IMR-90 (cell line): ENCODE measurements at regions not wholly inside any gene's neighbourhood (a gene's known extent, or its start where the extent isn't known, plus 50 kb on each side); places are given as distances from the start of the nearest gene placed in this dataset.

Experiments used
- ATAC-seq: fragments of 200-7000 bp; cut with Tn5 transposase; 2 replicates; pipeline ENCODE4 v1.9.1; 2020; ENCODE audit warnings: low read depth, mild to moderate bottlenecking, moderate library complexity
- BruUV-seq: library from RNA; stranded (reverse); fragments of 400-500 nt; replicated peaks from 2 replicates; lab custom pipeline; 2021; lab: Mats Ljungman, UMichigan
- CTCF ChIA-PET: fragments of 300-600 bp; formaldehyde crosslinking; extraction: SDS; loops from one replicate; lab custom pipeline; 2021; ENCODE audit warnings: antibody characterized with exemption; lab: Yijun Ruan, JAX
- POLR2A ChIA-PET: fragments of 300-600 bp; sonication (Branson Sonifier 250); formaldehyde crosslinking; loops from one replicate; lab custom pipeline; 2022; ENCODE audit warnings: antibody characterized with exemption; ENCODE audit not compliant: unreplicated experiment; lab: Charles Lee
- DNase-seq: peaks from one replicate; pipeline ENCODE4 v3.0.0; 2013
- H2AFZ ChIP-seq: replicated peaks from 2 replicates; pipeline ENCODE3; 2013; ENCODE audit warnings: low read length, mild to moderate bottlenecking; ENCODE audit not compliant: poor library complexity
- H2AK5ac ChIP-seq: 2 replicates; pipeline ENCODE4 v1.6.1; 2013; ENCODE audit warnings: low read depth, low read length, inconsistent platforms
- H2AK9ac ChIP-seq: replicated peaks from 2 replicates; pipeline ENCODE3; 2013; ENCODE audit warnings: mild to moderate bottlenecking, low read depth, low read length, moderate library complexity; ENCODE audit not compliant: poor library complexity
- H2BK120ac ChIP-seq: 2 replicates; pipeline ENCODE4 v1.6.1; 2013; ENCODE audit warnings: low read depth, low read length, inconsistent platforms
- H2BK15ac ChIP-seq: 3 replicates; pipeline ENCODE4 v1.6.1; 2013; ENCODE audit warnings: low read depth, low read length, inconsistent platforms
- H2BK20ac ChIP-seq: 2 replicates; pipeline ENCODE4 v1.6.1; 2013; ENCODE audit warnings: low read depth, mild to moderate bottlenecking, inconsistent platforms, low read length, moderate library complexity
- H2BK5ac ChIP-seq: 2 replicates; pipeline ENCODE4 v1.6.1; 2013; ENCODE audit warnings: mild to moderate bottlenecking, low read depth, low read length, inconsistent platforms; ENCODE audit not compliant: poor library complexity, severe bottlenecking
- H3K14ac ChIP-seq: replicated peaks from 2 replicates; pipeline ENCODE4 v1.6.1; 2013; ENCODE audit warnings: low read depth, low read length, inconsistent platforms
- H3K18ac ChIP-seq: 2 replicates; pipeline ENCODE4 v1.6.1; 2013; ENCODE audit warnings: low read depth, low read length, control low read depth
- H3K23ac ChIP-seq: 2 replicates; pipeline ENCODE4 v1.6.1; 2013; ENCODE audit warnings: low read depth, low read length, inconsistent platforms
- H3K27ac ChIP-seq: 2 replicates; pipeline ENCODE4 v1.5.1; 2013; ENCODE audit warnings: mild to moderate bottlenecking, control low read depth, low read length; ENCODE audit not compliant: insufficient read depth
- H3K27me3 ChIP-seq: 2 replicates; pipeline ENCODE4 v1.6.1; 2013; ENCODE audit warnings: low read length; ENCODE audit not compliant: control insufficient read depth, insufficient read depth
- H3K36me3 ChIP-seq: 2 replicates; pipeline ENCODE4 v1.6.1; 2013; ENCODE audit warnings: low read length, mixed read lengths; ENCODE audit not compliant: control insufficient read depth, insufficient read depth
- H3K4ac ChIP-seq: 2 replicates; pipeline ENCODE4 v1.6.1; 2013; ENCODE audit warnings: low read depth, low read length, inconsistent platforms
- H3K4me1 ChIP-seq: 2 replicates; pipeline ENCODE4 v1.6.1; 2013; ENCODE audit warnings: low read length, mixed read lengths; ENCODE audit not compliant: control insufficient read depth, insufficient read depth
- H3K4me2 ChIP-seq: 2 replicates; pipeline ENCODE4 v1.6.1; 2013; ENCODE audit warnings: low read depth, mild to moderate bottlenecking, control low read depth, low read length, moderate library complexity
- H3K4me3 ChIP-seq: 2 replicates; pipeline ENCODE4 v1.5.1; 2013; ENCODE audit warnings: low read depth, mild to moderate bottlenecking, control low read depth, low read length, moderate library complexity; ENCODE audit not compliant: insufficient read depth
- H3K56ac ChIP-seq: 2 replicates; pipeline ENCODE4 v1.6.1; 2013; ENCODE audit warnings: low read length, inconsistent platforms; ENCODE audit not compliant: insufficient read depth; ENCODE audit errors: extremely low read depth
- H3K79me1 ChIP-seq, 2 experiments: 2 replicates each; pipeline ENCODE4 v1.6.1; 2013; ENCODE audit warnings: low read length in 2 of 2, inconsistent platforms in 1 of 2, low read depth in 1 of 2
- H3K9ac ChIP-seq: 2 replicates; pipeline ENCODE4 v1.6.1; 2013; ENCODE audit warnings: low read depth, low read length, control low read depth
- H3K9me1 ChIP-seq: 2 replicates; pipeline ENCODE4 v1.6.1; 2013; ENCODE audit warnings: low read length, inconsistent platforms; ENCODE audit not compliant: insufficient read depth
- H3K9me3 ChIP-seq: 2 replicates; pipeline ENCODE4 v1.6.1; 2013; ENCODE audit warnings: low read length; ENCODE audit not compliant: control insufficient read depth, insufficient read depth
- H4K20me1 ChIP-seq: 2 replicates; pipeline ENCODE4 v1.6.1; 2013; ENCODE audit warnings: low read length, inconsistent platforms; ENCODE audit not compliant: insufficient read depth
- H4K5ac ChIP-seq: 2 replicates; pipeline ENCODE4 v1.6.1; 2013; ENCODE audit warnings: mild to moderate bottlenecking, low read depth, low read length, control low read depth
- H4K8ac ChIP-seq, 2 experiments: 2 replicates each; pipeline ENCODE4 v1.6.1; 2013; ENCODE audit warnings: low read depth in 2 of 2, low read length in 2 of 2, control low read depth in 1 of 2, inconsistent platforms in 1 of 2
- H4K91ac ChIP-seq: 2 replicates; pipeline ENCODE4 v1.6.1; 2013; ENCODE audit warnings: low read depth, low read length, inconsistent platforms; ENCODE audit not compliant: insufficient read depth
- MAZ ChIP-seq: IDR thresholded peaks from 2 replicates; pipeline ENCODE4 v1.6.1; 2012; ENCODE audit warnings: low read depth, mild to moderate bottlenecking, low read length, improper control_type of control experiment, moderate library complexity, borderline replicate concordance
- MXI1 ChIP-seq: IDR thresholded peaks from 2 replicates; pipeline ENCODE4 v1.6.1; 2012; ENCODE audit warnings: low read depth, mild to moderate bottlenecking, low read length, moderate library complexity, borderline replicate concordance
- RAD21 ChIP-seq: IDR thresholded peaks from 2 replicates; pipeline ENCODE4 v1.6.1; 2012; ENCODE audit warnings: low read length, improper control_type of control experiment
- WGBS, 2 experiments: methylation state at CpG; one replicate each; pipeline versions ENCODE4 v1.1.5 to v1.1.7; 2013; ENCODE audit warnings: missing lambda C conversion rate in 2 of 2; ENCODE audit not compliant: insufficient read length in 1 of 2; ENCODE audit errors: extremely low coverage in 2 of 2; 5-methylcytosine and 5-hydroxymethylcytosine counted together
- dilution Hi-C: fragments of 300-500 bp; cut with HindIII; formaldehyde crosslinking; loops from one replicate; pipeline ENCODE4 v1.14.3; 2018; ENCODE audit warnings: low sequenced_read_pairs; ENCODE audit not compliant: unreplicated experiment
- in situ Hi-C: fragments of 300-500 bp; cut with MboI; formaldehyde crosslinking; loops from 3 replicates; pipeline ENCODE4 v1.14.3; 2019; ENCODE audit warnings: low sequenced_read_pairs, inconsistent platforms, mixed read lengths
- intact Hi-C: fragments of 100-400 bp; cut with micrococcal nuclease; formaldehyde crosslinking; loops from 2 replicates; pipeline ENCODE4 v1.10.0; 2022

GRCh38 chr20:12649234-12649633 is 359.5 kb upstream of the SPTLC3 start:
- H3K18ac ChIP-seq, result no peak overlapping the region
- H3K4ac ChIP-seq, result no peak overlapping the region
- no peak overlapping the region for H4K91ac ChIP-seq
- no peak overlapping the region for H2BK120ac ChIP-seq
- H3K79me1 ChIP-seq, result no peaks in the 10 kb centered on the region
- intact Hi-C loops, result no loop called here
- ChIA-PET CTCF (no interaction called here), POLR2A (no interaction called here)
- no CpG with 5 or more reads among the region's 2 CpGs for WGBS, 2 experiments
- in situ Hi-C loops, result no loop called here
- H2AK5ac ChIP-seq, result no peak overlapping the region
- H3K4me2 ChIP-seq, result no peak overlapping the region
- no peak overlapping the region for H3K27ac ChIP-seq
- no peak for TF ChIP-seq RAD21
- TF ChIP-seq MXI1, result no peak
- TF ChIP-seq MAZ, result no peak
- H2BK5ac ChIP-seq, result no peak overlapping the region
- H3K27me3 ChIP-seq, result no peaks in the 10 kb centered on the region
- no peaks in the 10 kb centered on the region for H3K9me1 ChIP-seq
- no peak for ATAC-seq
- no peak overlapping the region for H2BK20ac ChIP-seq
- no peaks in the 10 kb centered on the region for H3K36me3 ChIP-seq
- no peak overlapping the region for H4K8ac ChIP-seq
- no TSS peak for BruUV-seq
- H4K5ac ChIP-seq, result no peak overlapping the region
- no peak overlapping the region for H2AFZ ChIP-seq
- no peak overlapping the region for H3K9ac ChIP-seq
- DNase-seq, result no peak
- no peak overlapping the region for H3K23ac ChIP-seq
- H3K4me1 ChIP-seq, result no peaks in the 10 kb centered on the region
- H3K4me3 ChIP-seq, result no peak overlapping the region
- no peak overlapping the region for H3K56ac ChIP-seq
- no peak overlapping the region for H2AK9ac ChIP-seq
- no peaks in the 10 kb centered on the region for H4K20me1 ChIP-seq
- no peak overlapping the region for H3K14ac ChIP-seq
- dilution Hi-C loops, result no loop called here
- H2BK15ac ChIP-seq, result no peak overlapping the region
- H3K9me3 ChIP-seq, result peaks cover 14% of the 10 kb centered on the region
